Activated T-cell treated with anti-CD3 and anti-CD28 coated beads for 1 hour (primary cell): ENCODE measurements at regions not wholly inside any gene's neighbourhood (a gene's known extent, or its start where the extent isn't known, plus 50 kb on each side); places are given as distances from the start of the nearest gene placed in this dataset.

Experiments used
- DNase-seq: peaks from one replicate; pipeline ENCODE4 v3.0.0-alpha.2; 2020; ENCODE audit warnings: low read depth

- no peak for DNase-seq
These were observed 122.9 kb upstream of the IRF2BP2 start for GRCh38 chr1:234732671-234733390.

DNA sequence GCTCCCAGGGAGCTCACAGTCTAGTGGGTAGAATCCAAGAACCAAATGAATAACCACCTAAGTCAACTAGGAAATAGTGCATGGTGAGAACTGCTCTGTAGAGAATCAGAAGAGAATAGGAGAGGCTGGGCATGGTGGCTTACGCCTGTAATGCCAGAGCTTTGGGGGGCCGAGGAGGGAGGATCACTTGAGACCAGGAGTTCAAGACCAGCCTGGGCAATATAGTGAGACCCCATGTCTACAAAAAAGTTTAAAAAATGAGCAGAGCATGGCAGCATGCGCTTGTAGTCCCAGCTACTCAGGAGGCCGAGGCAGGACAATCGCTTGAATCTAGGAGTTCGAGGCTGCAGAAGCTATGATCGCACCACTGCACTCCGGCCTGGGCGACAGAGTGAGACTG, 122.3 kb upstream of the IRF2BP2 start:
- no peak for DNase-seq

- no peak for DNase-seq
These were observed 121.6 kb upstream of the IRF2BP2 start for GRCh38 chr1:234731569-234732085.

- peak; percentile 19 for DNase-seq
These were observed 121.0 kb upstream of the IRF2BP2 start for GRCh38 chr1:234730770-234731568.

DNA sequence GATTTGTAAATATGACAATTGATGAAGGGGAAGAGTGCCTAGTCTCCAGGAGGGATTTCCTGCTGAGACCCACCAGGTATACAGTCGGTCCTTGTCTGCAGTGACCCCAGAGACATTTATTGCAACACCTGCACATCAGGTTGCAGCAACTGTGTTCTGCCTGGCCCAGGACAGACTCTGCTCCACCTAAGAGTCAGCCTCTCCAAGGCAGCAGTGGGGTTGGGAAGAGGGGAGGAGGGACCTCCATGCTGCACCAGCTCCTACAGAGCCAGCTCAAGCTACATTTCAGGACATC, 120.4 kb upstream of the IRF2BP2 start:
- DNase-seq = no peak

DNA sequence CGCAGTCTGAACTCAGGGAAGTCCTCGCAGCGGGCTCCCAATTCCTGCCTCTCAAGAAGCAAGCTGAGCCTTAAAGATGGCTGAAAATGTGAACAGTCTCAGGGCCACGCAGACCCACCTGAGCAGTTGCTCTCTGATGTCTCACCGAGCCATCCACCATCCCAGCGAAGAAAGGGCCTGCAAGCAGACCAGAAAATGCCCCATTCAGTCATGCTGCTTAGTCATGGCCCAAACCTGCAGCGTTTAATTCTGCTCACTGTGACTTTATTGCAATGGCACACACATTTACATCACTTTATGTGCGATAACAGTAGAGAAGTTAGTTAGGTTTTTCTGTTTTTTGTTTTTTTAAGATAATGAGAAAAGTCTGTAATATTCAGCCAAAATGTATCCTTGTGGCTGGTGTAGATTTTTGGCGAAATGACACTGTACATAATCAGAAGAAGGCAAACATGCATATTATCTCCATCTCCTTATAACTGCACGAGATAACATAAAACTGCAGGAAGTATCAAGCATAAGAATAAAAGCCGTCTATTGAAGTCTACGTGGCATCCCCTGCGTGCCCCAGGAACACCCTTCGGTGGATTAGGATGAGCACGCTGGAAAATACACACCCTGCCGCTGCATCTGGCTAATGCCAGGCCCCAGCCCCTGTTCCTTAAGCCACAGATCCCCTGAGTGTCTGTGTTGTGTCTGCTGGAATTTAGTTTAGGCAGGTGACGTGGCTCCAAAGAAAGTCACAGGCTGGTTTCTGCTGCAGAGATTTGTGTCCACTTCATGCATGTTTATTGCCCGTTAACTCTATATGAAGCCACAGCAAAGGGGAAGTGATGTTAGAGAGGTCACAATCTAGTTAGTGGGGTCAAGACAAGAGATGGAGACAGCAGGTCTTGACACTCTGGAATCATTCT, 119.8 kb upstream of the IRF2BP2 start:
- no peak for DNase-seq

DNA sequence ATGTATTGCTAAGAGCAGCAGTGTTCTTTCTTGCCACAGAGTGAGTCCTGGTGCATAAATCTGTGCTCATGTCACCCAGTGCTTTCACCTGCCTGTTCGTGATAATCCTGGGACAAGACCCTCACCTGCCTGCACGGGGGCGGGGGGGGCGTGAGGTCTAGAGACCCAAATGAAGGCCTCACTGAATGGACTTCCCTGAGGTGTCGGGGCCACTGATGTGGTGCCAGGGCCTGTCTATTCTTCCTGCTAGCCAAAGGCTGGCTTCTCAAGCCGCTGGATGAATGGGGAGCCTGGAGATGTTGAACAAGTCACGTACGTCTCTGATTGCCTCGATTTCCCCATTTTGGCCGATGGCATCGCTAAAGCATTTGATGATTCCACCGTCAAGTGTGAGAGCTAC, 118.8 kb upstream of the IRF2BP2 start:
- no peak for DNase-seq

GRCh38 chr1:234727018-234727940, 117.3 kb upstream of the IRF2BP2 start:
- DNase-seq = no peak

DNA sequence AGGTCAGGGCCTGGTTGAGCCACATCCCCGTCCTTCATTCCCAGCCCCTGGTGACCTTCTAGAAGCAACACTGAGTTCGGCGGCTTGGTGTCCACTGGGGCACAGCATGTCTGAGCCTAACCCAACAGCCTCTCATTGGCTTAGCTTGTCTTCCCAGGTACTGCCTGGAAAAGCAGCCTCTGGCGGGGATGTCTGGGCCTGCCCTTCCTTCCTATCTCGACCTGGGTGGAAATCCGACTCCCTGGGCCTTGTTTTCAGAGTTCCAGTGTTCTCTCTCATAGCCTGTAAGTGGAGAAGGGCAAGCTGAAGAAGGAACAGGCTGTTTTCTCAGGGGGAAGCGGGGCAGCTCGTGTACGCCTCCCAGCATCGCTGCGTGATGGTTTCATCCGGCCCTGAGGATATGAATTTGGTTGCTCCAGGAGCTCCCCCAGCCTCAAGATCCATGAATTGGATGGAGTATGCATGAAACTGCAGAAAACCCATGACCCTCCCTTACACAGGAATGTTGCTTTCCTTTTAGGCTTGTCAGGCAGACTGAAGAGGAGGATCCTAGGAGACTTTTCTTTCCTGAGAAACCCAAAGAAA, 116.5 kb upstream of the IRF2BP2 start:
- no peak for DNase-seq

- DNase-seq = peak; percentile 9
These were observed 115.5 kb upstream of the IRF2BP2 start for GRCh38 chr1:234725177-234726132.

- no peak for DNase-seq
These were observed 114.7 kb upstream of the IRF2BP2 start for GRCh38 chr1:234724516-234725176.

- peak; percentile 44 for DNase-seq
These were observed 113.1 kb upstream of the IRF2BP2 start for GRCh38 chr1:234722904-234723720.

DNA sequence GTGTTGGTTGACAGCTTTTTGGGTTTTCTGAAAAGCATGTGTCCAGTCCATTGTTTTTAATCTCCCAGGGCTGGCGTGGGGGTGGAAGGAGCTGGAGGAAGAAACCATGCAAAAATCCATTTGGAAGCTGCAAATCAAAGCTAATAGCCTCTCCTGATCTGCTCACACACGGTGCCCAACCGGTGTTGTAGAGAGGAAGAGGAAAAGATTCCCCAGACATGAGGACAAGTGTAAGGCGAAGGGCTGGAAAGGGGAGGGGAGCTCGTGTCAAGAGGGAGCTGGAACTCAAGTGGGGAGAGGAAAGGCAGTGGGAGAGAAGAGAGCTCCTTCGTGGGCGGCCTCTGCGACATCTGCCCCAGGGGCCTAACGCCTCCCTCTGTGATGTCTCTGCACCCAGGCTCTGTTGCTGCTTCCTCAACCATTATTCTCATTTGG, 112.3 kb upstream of the IRF2BP2 start:
- DNase-seq = no peak

DNA sequence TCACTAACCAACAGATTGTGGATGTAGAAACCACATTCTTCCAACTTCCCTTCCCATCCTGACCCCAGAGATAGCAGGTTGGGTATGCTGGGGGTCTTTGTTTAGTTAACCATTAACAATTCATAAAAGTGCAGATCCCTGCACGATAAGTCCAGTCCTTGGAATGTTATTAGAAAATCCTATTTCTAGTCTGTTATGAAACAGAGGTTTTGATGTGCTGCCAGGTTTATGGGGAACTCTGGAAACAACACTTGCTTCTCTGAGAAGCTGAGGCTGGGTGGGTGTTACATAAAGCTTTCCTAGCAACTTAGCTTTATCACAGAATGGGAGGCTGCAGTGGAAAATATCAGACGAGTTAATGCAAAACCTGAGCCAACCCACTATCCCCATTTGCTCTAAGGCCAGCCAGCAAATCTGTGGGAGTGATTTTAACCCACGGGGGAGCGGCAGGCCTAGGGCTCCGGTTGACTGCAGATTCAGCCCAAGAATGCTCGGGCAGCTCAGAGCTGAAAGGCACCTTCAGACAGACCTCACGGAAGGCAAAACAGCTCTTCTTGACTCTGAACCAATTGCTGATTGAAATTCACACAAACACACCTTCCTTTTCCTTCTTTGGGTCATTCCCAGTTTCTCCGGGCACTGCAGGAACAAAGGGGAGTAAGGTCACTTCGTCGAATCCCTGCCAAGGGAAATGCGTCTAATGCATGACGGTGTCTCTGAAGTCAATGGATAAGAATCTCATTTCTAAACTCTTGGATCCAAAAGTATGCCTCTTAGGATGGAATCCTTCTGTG, 111.7 kb upstream of the IRF2BP2 start:
- no peak for DNase-seq

DNA sequence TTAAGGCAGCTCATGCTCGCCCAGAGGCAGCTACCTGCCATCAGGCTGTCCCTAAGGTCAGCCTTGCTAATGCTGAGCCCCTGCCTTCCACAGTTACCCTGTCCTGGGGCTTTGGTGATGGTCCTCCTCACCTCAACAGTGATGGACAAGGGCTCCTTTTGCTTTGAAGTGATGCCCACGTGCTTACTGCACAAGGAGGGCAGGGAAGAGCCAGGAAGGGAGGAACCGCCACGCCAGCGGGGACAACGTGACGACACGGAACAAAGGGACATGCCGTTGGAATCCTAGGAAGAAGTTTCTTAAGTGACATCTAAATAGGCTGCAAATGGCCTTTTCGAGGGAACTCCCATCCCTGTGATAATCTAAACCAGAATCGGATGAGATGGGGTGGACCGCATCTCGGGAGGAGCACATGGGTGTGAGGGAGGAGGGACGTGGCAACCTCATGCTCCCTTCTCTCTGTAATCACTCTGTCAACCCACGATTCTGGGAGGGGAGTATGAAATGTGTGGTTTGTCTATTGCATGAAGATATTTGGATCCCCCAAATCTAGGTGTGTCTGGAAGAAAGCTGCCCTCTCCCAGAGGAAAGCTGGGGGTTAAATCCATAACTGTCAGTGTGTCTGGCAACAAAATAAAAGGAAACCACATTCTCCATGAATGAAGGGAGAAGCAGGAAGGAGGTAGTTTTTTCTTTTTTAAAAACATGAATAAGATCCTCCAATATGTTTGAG, 110.9 kb upstream of the IRF2BP2 start:
- DNase-seq = no peak

DNA sequence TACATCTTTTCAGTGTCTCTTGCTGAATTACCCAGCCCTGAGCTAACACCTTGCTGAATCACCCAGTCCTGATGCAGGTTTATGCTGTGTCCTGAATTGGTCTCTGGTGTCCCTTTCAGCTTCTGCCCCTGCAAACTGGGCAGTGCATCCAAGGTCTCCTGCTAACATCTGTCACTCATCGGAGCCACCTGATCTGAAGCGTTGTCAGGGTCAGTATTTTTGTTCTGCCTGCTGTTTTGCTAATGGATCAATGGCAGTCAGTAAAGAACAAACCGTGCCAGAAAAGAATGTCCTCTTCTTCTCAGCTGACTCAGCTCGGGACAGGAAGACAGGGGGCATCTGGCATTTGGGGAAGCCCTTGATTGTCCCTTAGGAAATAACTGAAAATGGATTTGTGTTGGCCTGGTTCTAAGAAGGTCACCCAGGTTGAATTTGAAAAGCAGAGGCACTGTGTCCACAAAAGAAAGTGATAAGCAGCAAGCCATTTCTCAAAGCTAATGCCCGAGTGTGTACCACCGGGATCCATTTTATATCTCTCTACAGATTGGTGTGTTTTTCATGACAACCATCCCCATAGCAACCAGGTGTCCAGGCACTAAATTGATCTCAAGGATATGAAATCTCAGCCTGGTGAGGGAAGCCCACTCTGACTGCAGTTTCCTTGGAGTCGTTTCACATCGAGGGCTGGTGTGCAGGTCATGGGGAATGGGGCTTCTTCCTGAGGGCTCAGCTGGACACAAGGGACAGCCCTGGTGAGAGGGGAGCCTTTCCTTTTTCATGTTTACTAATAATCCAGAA, 109.7 kb upstream of the IRF2BP2 start:
- DNase-seq = no peak
